Smooth muscle cell (in vitro differentiated cells): ENCODE measurements at regions not wholly inside any gene's neighbourhood (a gene's known extent, or its start where the extent isn't known, plus 50 kb on each side); places are given as distances from the start of the nearest gene placed in this dataset.
A peak's percentile ranks its signal among the peaks of the same experiment; 100 is the strongest.

Experiments
- DNase-seq: peaks from one replicate; lab custom pipeline; 2025; ENCODE audit not compliant: unreplicated experiment; lab: John Stamatoyannopoulos, UW
- H2AFZ ChIP-seq: fragments of 200-600 bp; sonication (generic); 2 replicates; pipeline ENCODE4 v1.6.0; 2016; ENCODE audit warnings: antibody characterized with exemption, low read depth, mild to moderate bottlenecking
- H3F3A ChIP-seq: fragments of 200-600 bp; sonication (generic); 2 replicates; pipeline ENCODE4 v1.6.0; 2017; ENCODE audit warnings: antibody characterized with exemption, low read depth
- H3K27ac ChIP-seq: fragments of 200-600 bp; sonication (generic); 2 replicates; pipeline ENCODE4 v1.5.1; 2016; ENCODE audit warnings: low read depth, mild to moderate bottlenecking
- H3K27me3 ChIP-seq: fragments of 200-600 bp; sonication (generic); 2 replicates; pipeline ENCODE4 v1.6.1; 2016; ENCODE audit warnings: low read depth, mild to moderate bottlenecking
- H3K36me3 ChIP-seq: fragments of 200-600 bp; sonication (generic); 2 replicates; pipeline ENCODE4 v1.5.1; 2016; ENCODE audit warnings: low read depth
- H3K4me1 ChIP-seq: fragments of 200-600 bp; sonication (generic); 2 replicates; pipeline ENCODE4 v1.5.1; 2016; ENCODE audit warnings: low read depth
- H3K4me2 ChIP-seq: fragments of 200-600 bp; sonication (generic); 2 replicates; pipeline ENCODE4 v1.6.0; 2016; ENCODE audit warnings: mild to moderate bottlenecking
- H3K4me3 ChIP-seq: fragments of 200-600 bp; sonication (generic); 2 replicates; pipeline ENCODE4 v1.5.1; 2016; ENCODE audit warnings: mild to moderate bottlenecking
- H3K79me2 ChIP-seq: fragments of 200-600 bp; sonication (generic); 2 replicates; pipeline ENCODE4 v1.6.0; 2016; ENCODE audit warnings: low read depth, mild to moderate bottlenecking
- H3K9ac ChIP-seq: fragments of 200-600 bp; sonication (generic); 2 replicates; pipeline ENCODE4 v1.6.0; 2016; ENCODE audit warnings: low read depth
- H3K9me3 ChIP-seq: fragments of 200-600 bp; sonication (generic); replicated peaks from 2 replicates; pipeline ENCODE4 v1.5.1; 2016; ENCODE audit warnings: low read depth
- H4K20me1 ChIP-seq: fragments of 200-600 bp; sonication (generic); 2 replicates; pipeline ENCODE4 v1.6.0; 2016; ENCODE audit warnings: low read depth
- CTCF ChIP-seq: fragments of 200-600 bp; sonication (generic); IDR thresholded peaks from 2 replicates; pipeline ENCODE4 v1.5.1; 2017; ENCODE audit warnings: borderline replicate concordance, mild to moderate bottlenecking, antibody characterized with exemption; ENCODE audit not compliant: insufficient read depth, poor library complexity, severe bottlenecking
- WGBS: methylation state at CpG from one replicate; pipeline ENCODE4 v1.1.7; 2016; ENCODE audit warnings: low lambda C conversion rate; 5-methylcytosine and 5-hydroxymethylcytosine counted together

GRCh38 chr6:91171754-91172462, 585.0 kb upstream of the MAP3K7 start:
- no peaks in the 10 kb centered on the region for H3F3A ChIP-seq
- no peak overlapping the region for H3K4me3 ChIP-seq
- no peaks in the 10 kb centered on the region for H3K9me3 ChIP-seq
- H4K20me1 ChIP-seq = no peaks in the 10 kb centered on the region
- no peak overlapping the region for H3K9ac ChIP-seq
- DNase-seq = no peak
- no peak overlapping the region for H3K27ac ChIP-seq
- no peak overlapping the region for H3K4me2 ChIP-seq
- no peak overlapping the region for H2AFZ ChIP-seq
- H3K27me3 ChIP-seq = peaks cover 4% of the 10 kb centered on the region
- H3K4me1 ChIP-seq = peaks cover 16% of the 10 kb centered on the region
- no peak for TF ChIP-seq CTCF
- no peaks in the 10 kb centered on the region for H3K36me3 ChIP-seq
- WGBS = 92% methylated on average over 5 of the region's 7 CpGs
- H3K79me2 ChIP-seq = no peaks in the 10 kb centered on the region

GRCh38 chr6:91167846-91168245, 581.0 kb upstream of the MAP3K7 start:
- DNase-seq = no peak
- Histone ChIP-seq H3K4me3 (no peak overlapping the region), H3K9ac (no peak overlapping the region), H3K9me3 (no peaks in the 10 kb centered on the region), H4K20me1 (no peaks in the 10 kb centered on the region), H3F3A (no peaks in the 10 kb centered on the region), H3K4me1 (peaks cover 9% of the 10 kb centered on the region), H3K27me3 (no peaks in the 10 kb centered on the region), H3K27ac (no peak overlapping the region), H3K36me3 (no peaks in the 10 kb centered on the region), H3K4me2 (no peak overlapping the region), H2AFZ (no peak overlapping the region), H3K79me2 (no peaks in the 10 kb centered on the region)
- WGBS = 73% methylated on average over 3 of the region's 3 CpGs
- TF ChIP-seq CTCF = peak; percentile 23

GRCh38 chr6:91166271-91167046, 579.6 kb upstream of the MAP3K7 start:
- Histone ChIP-seq H3K36me3 (no peaks in the 10 kb centered on the region), H3K4me3 (no peak overlapping the region), H3K4me2 (no peak overlapping the region), H3K27me3 (no peaks in the 10 kb centered on the region), H3K9ac (no peak overlapping the region), H2AFZ (no peak overlapping the region), H3K4me1 (no peaks in the 10 kb centered on the region), H3K27ac (no peak overlapping the region), H3K9me3 (no peaks in the 10 kb centered on the region), H4K20me1 (no peaks in the 10 kb centered on the region), H3F3A (no peaks in the 10 kb centered on the region), H3K79me2 (no peaks in the 10 kb centered on the region)
- DNase-seq = no peak
- 83% methylated on average over 11 of the region's 11 CpGs for WGBS
- TF ChIP-seq CTCF = no peak

GRCh38 chr6:91164105-91164504, 577.2 kb upstream of the MAP3K7 start:
- Histone ChIP-seq H3K4me3 (no peak overlapping the region), H3K4me2 (no peak overlapping the region), H2AFZ (no peak overlapping the region), H4K20me1 (no peaks in the 10 kb centered on the region), H3K36me3 (no peaks in the 10 kb centered on the region), H3K27ac (no peak overlapping the region), H3K4me1 (no peaks in the 10 kb centered on the region), H3K27me3 (no peaks in the 10 kb centered on the region), H3K9me3 (no peaks in the 10 kb centered on the region), H3K79me2 (no peaks in the 10 kb centered on the region), H3F3A (no peaks in the 10 kb centered on the region), H3K9ac (no peak overlapping the region)
- WGBS = 91% methylated on average over 7 of the region's 7 CpGs
- no peak for DNase-seq
- TF ChIP-seq CTCF = no peak
